ENCODE measurements at regions not wholly inside any gene's neighbourhood (a gene's known extent, or its start where the extent isn't known, plus 50 kb on each side); places are given as distances from the start of the nearest gene placed in this dataset.
"Not testable (repeated sequence)": the region's sequence is repeated elsewhere in the genome, so short reads cannot be mapped to it uniquely, and the experiment has no call there.

DNA sequence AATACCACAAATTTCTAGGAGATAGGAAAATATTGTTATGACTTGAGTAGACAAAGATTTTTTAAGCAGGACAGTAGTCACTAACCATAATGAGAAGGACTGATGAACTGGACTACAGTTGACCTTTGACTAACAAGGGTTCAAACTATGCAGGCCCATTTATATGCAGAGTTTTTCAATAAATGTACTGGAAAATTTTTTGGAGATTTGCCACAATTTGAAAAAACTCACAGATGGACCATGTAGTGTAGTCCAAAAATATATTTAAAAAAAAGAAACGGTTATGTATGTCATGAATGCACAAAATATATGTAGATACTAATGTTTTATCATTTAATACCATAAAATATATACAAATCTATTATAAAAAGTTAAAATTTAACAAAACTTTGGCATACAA lies 151.8 kb downstream of the LRRN1 start:
- no peak for ATAC-seq
- Histone ChIP-seq H3K27ac (no peak overlapping the region), H3K9me3 (no peaks in the 10 kb centered on the region), H3K36me3 (no peaks in the 10 kb centered on the region), H3K4me1 (no peaks in the 10 kb centered on the region), H3K27me3 (no peaks in the 10 kb centered on the region), H3K4me3 (no peak overlapping the region)
- no peak for DNase-seq
- intact Hi-C loops (cut with DNase I): no loop called here
- no peak for TF ChIP-seq CTCF (IDR thresholded peaks at IDR 0.05)
- no peak for TF ChIP-seq POLR2A (IDR thresholded peaks at IDR 0.05)
- 23 to 66% (median 42%) methylated on average over 1 of the region's 1 CpG for WGBS, 4 donors

DNA sequence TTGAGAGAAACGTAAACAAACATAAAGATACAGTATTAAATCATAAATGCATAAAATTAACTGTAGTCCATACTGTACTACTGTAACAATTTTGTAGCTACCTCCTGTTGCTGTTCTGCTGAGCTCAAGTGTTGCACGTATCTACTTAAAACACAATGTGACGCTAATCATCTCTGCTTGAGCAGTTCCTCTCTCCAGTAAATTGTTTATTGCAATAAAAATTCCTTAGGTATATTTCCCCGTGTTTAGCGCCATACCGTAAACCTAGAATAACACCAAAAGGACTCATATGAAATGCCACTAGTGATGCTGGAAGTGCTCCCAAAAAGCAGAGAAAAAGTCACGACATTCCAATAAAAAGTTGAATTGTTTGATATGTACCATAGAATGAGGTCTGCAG lies 152.3 kb downstream of the LRRN1 start:
- no peak overlapping the region for H3K27ac ChIP-seq
- WGBS, 4 donors: 82 to 94% (median 90%) methylated on average over 7 of the region's 7 CpGs
- ATAC-seq (no peak), DNase-seq (no peak)
- H3K36me3 ChIP-seq: no peaks in the 10 kb centered on the region
- intact Hi-C loops (cut with DNase I): no loop called here
- H3K4me1 ChIP-seq: no peaks in the 10 kb centered on the region
- no peaks in the 10 kb centered on the region for H3K27me3 ChIP-seq
- H3K9me3 ChIP-seq: no peaks in the 10 kb centered on the region
- no peak overlapping the region for H3K4me3 ChIP-seq
- no peak for TF ChIP-seq POLR2A (IDR thresholded peaks at IDR 0.05)
- TF ChIP-seq CTCF (IDR thresholded peaks at IDR 0.05): no peak

GRCh38 chr3:3962867-3963266 lies 163.6 kb downstream of the LRRN1 start:
- H3K4me1 ChIP-seq; intact Hi-C loops (cut with DNase I); ATAC-seq; H3K9me3 ChIP-seq; DNase-seq; H3K4me3 ChIP-seq; H3K27ac ChIP-seq; H3K36me3 ChIP-seq; H3K27me3 ChIP-seq: not testable (repeated sequence)
- 81 to 95% (median 82%) methylated on average over 6 to 13 of the region's 14 CpGs for WGBS, 4 donors

GRCh38 chr3:3984053-3984452 lies 184.8 kb downstream of the LRRN1 start:
- intact Hi-C loops (cut with DNase I): no loop called here
- Histone ChIP-seq H3K9me3 (no peaks in the 10 kb centered on the region), H3K4me1 (no peaks in the 10 kb centered on the region), H3K27me3 (no peaks in the 10 kb centered on the region), H3K36me3 (no peaks in the 10 kb centered on the region), H3K27ac (no peak overlapping the region), H3K4me3 (no peak overlapping the region)
- TF ChIP-seq POLR2A (IDR thresholded peaks at IDR 0.05) (no peak), CTCF (IDR thresholded peaks at IDR 0.05) (no peak)
- no peak for ATAC-seq
- 86 to 91% (median 88%) methylated on average over 5 to 6 of the region's 6 CpGs for WGBS, 4 donors
- DNase-seq: no peak

- intact Hi-C loops (cut with DNase I): loop anchor here in 1 of 10 donors (10.0 kb wide), 1 partner anchor 497 kb away; no protein-coding TSS in a partner anchor
- no peak for DNase-seq
- Histone ChIP-seq H3K4me1 (no peaks in the 10 kb centered on the region), H3K4me3 (no peak overlapping the region), H3K9me3 (peaks cover 0 to 15% (median 0%) of the 10 kb centered on the region in 12 donors), H3K27me3 (no peaks in the 10 kb centered on the region), H3K36me3 (no peaks in the 10 kb centered on the region), H3K27ac (no peak overlapping the region)
- ATAC-seq: no peak
- WGBS, 4 donors: 83 to 89% (median 85%) methylated on average over 3 of the region's 3 CpGs
- TF ChIP-seq CTCF (IDR thresholded peaks at IDR 0.05) (no peak), POLR2A (IDR thresholded peaks at IDR 0.05) (no peak)
Measured at GRCh38 chr3:3991598-3991997, 192.4 kb downstream of the LRRN1 start.

Measured in heart left ventricle (tissue), 16 donors.